Suprapubic skin (tissue), 4 donors: ENCODE measurements at regions not wholly inside any gene's neighbourhood (a gene's known extent, or its start where the extent isn't known, plus 50 kb on each side); places are given as distances from the start of the nearest gene placed in this dataset.

Experiments
- DNase-seq, 2 donors: peaks; one replicate each; pipeline ENCODE4 v3.0.0-alpha.2; 2019; ENCODE audit warnings: low spot score in 2 of 2
- H3K27ac ChIP-seq: fragments of 200-600 bp; sonication (generic); one replicate; pipeline ENCODE4 v1.5.1; 2019
- H3K27me3 ChIP-seq: fragments of 200-600 bp; sonication (generic); one replicate; pipeline ENCODE4 v1.5.1; 2019
- H3K36me3 ChIP-seq: fragments of 200-600 bp; sonication (generic); one replicate; pipeline ENCODE4 v1.5.1; 2019
- H3K4me1 ChIP-seq: fragments of 200-600 bp; sonication (generic); one replicate; pipeline ENCODE4 v1.5.1; 2019
- H3K4me3 ChIP-seq: fragments of 200-600 bp; sonication (generic); one replicate; pipeline ENCODE4 v1.5.1; 2019; ENCODE audit warnings: mild to moderate bottlenecking
- H3K9me3 ChIP-seq: fragments of 200-600 bp; sonication (generic); one replicate; pipeline ENCODE4 v1.5.1; 2019
- CTCF ChIP-seq, 2 donors: fragments of 200-600 bp in 1 of 2; fragments of 450-650 bp in 1 of 2; sonication (generic) in 1 of 2; IDR thresholded peaks; one replicate each; pipeline ENCODE4 v1.5.1; 2016 to 2019; ENCODE audit warnings: antibody characterized with exemption in 2 of 2, mild to moderate bottlenecking in 1 of 2, moderate library complexity in 1 of 2
- EP300 ChIP-seq: sonication (generic); formaldehyde crosslinking; IDR thresholded peaks from one replicate; pipeline ENCODE4 v1.6.1; 2017; ENCODE audit warnings: antibody characterized with exemption
- POLR2A ChIP-seq, 2 donors: fragments of 450-650 bp; IDR thresholded peaks; one replicate each; pipeline ENCODE4 v1.6.1; 2017; ENCODE audit warnings: antibody characterized with exemption in 2 of 2, mild to moderate bottlenecking in 2 of 2, moderate library complexity in 2 of 2
- POLR2AphosphoS5 ChIP-seq, 3 donors: sonication (generic); formaldehyde crosslinking; IDR thresholded peaks; one replicate each; pipeline ENCODE4 v1.6.1; 2017; ENCODE audit warnings: antibody characterized with exemption in 3 of 3
- WGBS: methylation state at CpG from one replicate; pipeline ENCODE4 v1.1.5; 2018; 5-methylcytosine and 5-hydroxymethylcytosine counted together

- 82% methylated on average over 3 of the region's 3 CpGs for WGBS
- Histone ChIP-seq H3K27me3 (no peaks in the 10 kb centered on the region), H3K4me3 (no peak overlapping the region), H3K27ac (no peak overlapping the region), H3K4me1 (no peaks in the 10 kb centered on the region), H3K9me3 (no peaks in the 10 kb centered on the region), H3K36me3 (no peaks in the 10 kb centered on the region)
- no peak for DNase-seq
- TF ChIP-seq CTCF (IDR thresholded peaks at IDR 0.05): no peak
- TF ChIP-seq POLR2AphosphoS5 (IDR thresholded peaks at IDR 0.05): no peak
- TF ChIP-seq POLR2A (IDR thresholded peaks at IDR 0.05): no peak
- TF ChIP-seq EP300: no peak
Observed at GRCh38 chr20:48069596-48069995, 284.3 kb upstream of the SULF2 start.

DNA sequence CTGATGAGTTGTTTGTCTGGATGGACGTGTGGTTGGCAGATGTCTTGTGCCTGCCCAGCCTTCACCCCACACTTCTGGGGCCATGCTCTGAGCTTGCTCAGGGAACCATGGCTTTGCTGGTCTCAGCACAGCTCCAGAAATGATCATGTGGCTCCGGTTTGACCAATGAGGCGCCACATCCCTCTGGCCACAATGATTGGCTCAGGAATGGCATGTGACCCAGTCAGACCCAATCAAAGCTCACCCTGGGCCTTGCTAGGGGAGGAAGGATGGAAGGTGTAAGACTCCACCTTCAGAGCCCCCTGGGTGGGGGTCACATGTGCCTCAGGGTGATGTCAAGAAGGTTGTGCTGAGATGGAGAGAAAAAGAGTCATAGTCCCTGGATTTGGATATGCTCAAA, 281.6 kb upstream of the SULF2 start:
- H3K4me3 ChIP-seq: no peak overlapping the region
- H3K9me3 ChIP-seq: no peaks in the 10 kb centered on the region
- H3K27me3 ChIP-seq: no peaks in the 10 kb centered on the region
- TF ChIP-seq POLR2AphosphoS5 (IDR thresholded peaks at IDR 0.05): no peak
- no peak for TF ChIP-seq POLR2A (IDR thresholded peaks at IDR 0.05)
- TF ChIP-seq CTCF (IDR thresholded peaks at IDR 0.05): no peak
- no peak for TF ChIP-seq EP300
- no peak overlapping the region for H3K27ac ChIP-seq
- H3K4me1 ChIP-seq: no peaks in the 10 kb centered on the region
- WGBS: 100% methylated on average over 1 of the region's 3 CpGs
- no peak for DNase-seq
- H3K36me3 ChIP-seq: no peaks in the 10 kb centered on the region

DNA sequence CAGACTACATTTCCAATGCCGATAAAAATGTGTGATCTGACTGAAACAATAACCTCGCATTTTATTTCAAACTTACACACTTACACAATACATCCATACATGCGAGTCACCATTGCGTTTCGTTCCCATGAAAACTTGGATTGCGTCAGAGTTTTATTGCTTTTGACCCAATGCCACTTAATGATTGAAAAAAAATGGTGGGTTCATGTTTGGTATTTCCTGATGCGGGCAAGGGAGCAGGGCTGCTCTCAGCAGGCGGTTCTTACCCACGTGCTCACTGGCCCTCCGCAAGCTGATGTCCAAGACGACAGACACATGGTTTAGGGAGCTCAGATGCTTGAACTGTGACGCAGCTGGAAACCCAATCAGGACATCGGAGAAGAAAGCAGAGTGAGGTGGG, 281.0 kb upstream of the SULF2 start:
- no peak for TF ChIP-seq EP300
- TF ChIP-seq POLR2A (IDR thresholded peaks at IDR 0.05): no peak
- no peak for TF ChIP-seq CTCF (IDR thresholded peaks at IDR 0.05)
- no peak for TF ChIP-seq POLR2AphosphoS5 (IDR thresholded peaks at IDR 0.05)
- Histone ChIP-seq H3K9me3 (no peaks in the 10 kb centered on the region), H3K36me3 (no peaks in the 10 kb centered on the region), H3K27ac (no peak overlapping the region), H3K4me1 (no peaks in the 10 kb centered on the region), H3K4me3 (no peak overlapping the region), H3K27me3 (no peaks in the 10 kb centered on the region)
- no peak for DNase-seq
- WGBS: 64% methylated on average over 13 of the region's 13 CpGs

DNA sequence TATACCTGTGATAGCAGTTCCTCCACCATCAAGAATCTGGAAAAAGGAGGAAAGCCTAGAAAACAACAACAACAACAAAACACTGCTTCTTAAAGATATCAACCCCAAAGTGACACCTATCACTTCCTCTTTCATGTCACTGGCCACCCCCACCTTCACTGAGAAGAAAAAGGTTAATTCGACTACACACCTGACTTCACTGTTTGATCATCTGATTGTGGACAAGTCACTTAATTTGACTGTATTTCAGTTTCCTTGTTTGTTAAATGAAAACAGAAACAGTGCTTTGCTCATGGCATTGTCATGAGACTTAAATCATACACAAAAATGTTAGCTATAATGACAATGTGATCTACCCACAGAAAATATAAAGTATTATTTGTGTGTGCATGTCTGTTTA, 280.6 kb upstream of the SULF2 start:
- Histone ChIP-seq H3K36me3 (no peaks in the 10 kb centered on the region), H3K9me3 (no peaks in the 10 kb centered on the region), H3K4me3 (no peak overlapping the region), H3K27me3 (no peaks in the 10 kb centered on the region), H3K4me1 (no peaks in the 10 kb centered on the region), H3K27ac (no peak overlapping the region)
- 72% methylated on average over 1 of the region's 1 CpG for WGBS
- TF ChIP-seq POLR2A (IDR thresholded peaks at IDR 0.05) (no peak), POLR2AphosphoS5 (IDR thresholded peaks at IDR 0.05) (no peak), CTCF (IDR thresholded peaks at IDR 0.05) (no peak), EP300 (no peak)
- no peak for DNase-seq

DNA sequence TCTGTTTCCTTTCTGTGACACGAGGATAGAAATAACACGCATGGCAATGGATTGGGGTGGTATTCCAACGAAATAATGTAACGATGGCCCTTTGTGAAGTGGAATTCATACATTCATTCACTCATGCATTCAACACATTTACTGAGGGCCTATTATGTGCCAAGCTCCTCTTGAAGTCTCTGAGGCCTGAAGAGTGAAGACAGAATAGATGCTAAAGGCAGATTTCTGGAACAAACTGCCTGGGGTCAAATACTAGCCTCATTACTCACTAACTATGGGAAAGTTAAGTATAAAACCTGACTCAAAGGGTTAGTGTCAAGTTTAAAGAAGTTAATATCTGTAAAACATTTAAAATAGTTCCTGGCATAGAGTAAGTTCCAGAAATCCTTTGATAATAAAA, 279.6 kb upstream of the SULF2 start:
- WGBS: 88% methylated on average over 4 of the region's 4 CpGs
- no peaks in the 10 kb centered on the region for H3K36me3 ChIP-seq
- H3K4me1 ChIP-seq: no peaks in the 10 kb centered on the region
- no peak overlapping the region for H3K4me3 ChIP-seq
- no peak for TF ChIP-seq CTCF (IDR thresholded peaks at IDR 0.05)
- no peak for TF ChIP-seq POLR2A (IDR thresholded peaks at IDR 0.05)
- no peak for TF ChIP-seq POLR2AphosphoS5 (IDR thresholded peaks at IDR 0.05)
- no peak for TF ChIP-seq EP300
- no peak for DNase-seq
- H3K27me3 ChIP-seq: no peaks in the 10 kb centered on the region
- no peak overlapping the region for H3K27ac ChIP-seq
- no peaks in the 10 kb centered on the region for H3K9me3 ChIP-seq
